Caco-2 (cell line): ENCODE measurements at regions not wholly inside any gene's neighbourhood (a gene's known extent, or its start where the extent isn't known, plus 50 kb on each side); places are given as distances from the start of the nearest gene placed in this dataset.

Source experiments
- BruUV-seq: library from RNA; stranded (reverse); fragments of 400-500 nt; replicated peaks from 2 replicates; lab custom pipeline; 2021; lab: Mats Ljungman, UMichigan
- CTCF ChIA-PET: fragments of 300-600 bp; sonication (Branson Sonifier 250); formaldehyde crosslinking; loops from one replicate; lab custom pipeline; 2022; ENCODE audit warnings: antibody characterized with exemption; lab: Charles Lee
- POLR2A ChIA-PET: fragments of 300-600 bp; sonication (Branson Sonifier 250); formaldehyde crosslinking; loops from one replicate; lab custom pipeline; 2022; ENCODE audit warnings: antibody characterized with exemption; lab: Charles Lee
- DNase-seq, 2 experiments: peaks; one replicate each; pipeline versions ENCODE4 v3.0.0 to v3.0.0-alpha.2; 2020 to 2022
- H3K27me3 ChIP-seq: replicated peaks from 2 replicates; pipeline ENCODE4 v1.6.0; 2011; ENCODE audit warnings: low read length; ENCODE audit not compliant: control insufficient read depth, insufficient read depth
- H3K36me3 ChIP-seq: 2 replicates; pipeline ENCODE4 v1.5.1; 2011; ENCODE audit warnings: low read length; ENCODE audit not compliant: control insufficient read depth, insufficient read depth
- H3K4me1 ChIP-seq: fragments of 250-450 bp; sonication (Bioruptor Pico); 2 replicates; pipeline ENCODE4 v1.5.1; 2020; ENCODE audit warnings: mild to moderate bottlenecking
- H3K4me3 ChIP-seq: 2 replicates; pipeline ENCODE4 v1.5.1; 2011; ENCODE audit warnings: low read depth, mild to moderate bottlenecking, control low read depth, low read length
- H3K9me3 ChIP-seq: fragments of 250-450 bp; sonication (Bioruptor Pico); 2 replicates; pipeline ENCODE4 v1.5.1; 2020; ENCODE audit warnings: mild to moderate bottlenecking, moderate library complexity
- H3K27ac Mint-ChIP-seq: one replicate; pipeline ENCODE4 v1.8.0; 2022; ENCODE audit warnings: mixed read lengths; ENCODE audit not compliant: unreplicated experiment
- H3K27me3 Mint-ChIP-seq: one replicate; pipeline ENCODE4 v1.8.0; 2022; ENCODE audit warnings: mixed read lengths; ENCODE audit not compliant: insufficient read depth, unreplicated experiment
- H3K36me3 Mint-ChIP-seq: one replicate; pipeline ENCODE4 v1.8.0; 2022; ENCODE audit warnings: mild to moderate bottlenecking, mixed read lengths; ENCODE audit not compliant: insufficient read depth, unreplicated experiment
- H3K4me1 Mint-ChIP-seq: one replicate; pipeline ENCODE4 v1.8.0; 2022; ENCODE audit warnings: low read depth, mixed read lengths; ENCODE audit not compliant: unreplicated experiment
- H3K4me3 Mint-ChIP-seq: one replicate; pipeline ENCODE4 v1.8.0; 2022; ENCODE audit warnings: mild to moderate bottlenecking, moderate library complexity, mixed read lengths; ENCODE audit not compliant: unreplicated experiment
- H3K9me3 Mint-ChIP-seq: one replicate; pipeline ENCODE4 v1.8.0; 2022; ENCODE audit warnings: mixed read lengths; ENCODE audit not compliant: unreplicated experiment
- CTCF ChIP-seq, 2 experiments: fragments of 200-600 bp in 1 of 2; IDR thresholded peaks; 1 replicate in 1 of 2; 2 replicates in 1 of 2; pipeline versions ENCODE4 v1.5.1 to v1.8.0; 2011 to 2022; ENCODE audit warnings: antibody characterized with exemption in 1 of 2, control low read depth in 1 of 2, inconsistent platforms in 1 of 2, low read depth in 1 of 2, low read length in 1 of 2, mild to moderate bottlenecking in 1 of 2, moderate library complexity in 1 of 2; ENCODE audit not compliant: insufficient read depth in 1 of 2, severe bottlenecking in 1 of 2, unreplicated experiment in 1 of 2
- intact Hi-C: fragments of 100-400 bp; cut with micrococcal nuclease; formaldehyde crosslinking; loops from one replicate; pipeline ENCODE4 v1.10.0; 2022; ENCODE audit not compliant: unreplicated experiment

- Mint-ChIP-seq H3K27me3 (no peaks in the 10 kb centered on the region), H3K27ac (no peak overlapping the region), H3K9me3 (no peaks in the 10 kb centered on the region), H3K4me3 (no peak overlapping the region), H3K36me3 (no peaks in the 10 kb centered on the region), H3K4me1 (peaks cover 7% of the 10 kb centered on the region)
- Histone ChIP-seq H3K4me3 (no peak overlapping the region), H3K4me1 (no peaks in the 10 kb centered on the region), H3K27me3 (no peaks in the 10 kb centered on the region), H3K9me3 (no peaks in the 10 kb centered on the region), H3K36me3 (no peaks in the 10 kb centered on the region)
- TF ChIP-seq CTCF (IDR thresholded peaks at IDR 0.05; ENCODE audit: insufficient read depth in 1 of 2, low read depth in 1 of 2, low read length in 1 of 2, severe bottlenecking in 1 of 2, unreplicated experiment in 1 of 2): no peak
- no peak for DNase-seq
- ChIA-PET POLR2A (no interaction called here), CTCF (no interaction called here)
- BruUV-seq: no TSS peak
- intact Hi-C loops: no loop called here
These were observed 118.3 kb upstream of the DOK6 start for GRCh38 chr18:69282371-69282770.

GRCh38 chr18:69291044-69291443 is 109.6 kb upstream of the DOK6 start:
- no peaks in the 10 kb centered on the region for H3K36me3 ChIP-seq
- no peaks in the 10 kb centered on the region for H3K4me1 ChIP-seq
- no peaks in the 10 kb centered on the region for H3K9me3 Mint-ChIP-seq
- no peak overlapping the region for H3K27ac Mint-ChIP-seq
- no peaks in the 10 kb centered on the region for H3K36me3 Mint-ChIP-seq
- intact Hi-C loops: no loop called here
- no peak overlapping the region for H3K4me3 Mint-ChIP-seq
- DNase-seq: no peak
- H3K4me1 Mint-ChIP-seq: no peaks in the 10 kb centered on the region
- no peaks in the 10 kb centered on the region for H3K27me3 ChIP-seq
- H3K27me3 Mint-ChIP-seq: peaks cover 4% of the 10 kb centered on the region
- no peak overlapping the region for H3K4me3 ChIP-seq
- CTCF ChIA-PET: no interaction called here
- no TSS peak for BruUV-seq
- TF ChIP-seq CTCF (IDR thresholded peaks at IDR 0.05; ENCODE audit: insufficient read depth in 1 of 2, low read depth in 1 of 2, low read length in 1 of 2, severe bottlenecking in 1 of 2, unreplicated experiment in 1 of 2): no peak
- POLR2A ChIA-PET: no interaction called here
- H3K9me3 ChIP-seq: no peaks in the 10 kb centered on the region

GRCh38 chr18:69291755-69292154 is 108.9 kb upstream of the DOK6 start:
- ChIA-PET CTCF (no interaction called here), POLR2A (no interaction called here)
- H3K9me3 Mint-ChIP-seq: no peaks in the 10 kb centered on the region
- no peak for DNase-seq
- H3K4me3 Mint-ChIP-seq: no peak overlapping the region
- H3K4me1 ChIP-seq: no peaks in the 10 kb centered on the region
- H3K4me3 ChIP-seq: no peak overlapping the region
- intact Hi-C loops: no loop called here
- no peaks in the 10 kb centered on the region for H3K4me1 Mint-ChIP-seq
- no TSS peak for BruUV-seq
- peaks cover 4% of the 10 kb centered on the region for H3K27me3 Mint-ChIP-seq
- H3K9me3 ChIP-seq: no peaks in the 10 kb centered on the region
- H3K27me3 ChIP-seq: no peaks in the 10 kb centered on the region
- no peaks in the 10 kb centered on the region for H3K36me3 ChIP-seq
- H3K36me3 Mint-ChIP-seq: no peaks in the 10 kb centered on the region
- no peak overlapping the region for H3K27ac Mint-ChIP-seq
- no peak for TF ChIP-seq CTCF (IDR thresholded peaks at IDR 0.05; ENCODE audit: insufficient read depth in 1 of 2, low read depth in 1 of 2, low read length in 1 of 2, severe bottlenecking in 1 of 2, unreplicated experiment in 1 of 2)
